ENCODE measurements at regions not wholly inside any gene's neighbourhood (a gene's known extent, or its start where the extent isn't known, plus 50 kb on each side); places are given as distances from the start of the nearest gene placed in this dataset.

- H2AFZ ChIP-seq (ENCODE audit: low read length) = no peak overlapping the region
- H3K4ac ChIP-seq (replicated peaks; ENCODE audit: insufficient read length, low read depth, low read length) = no peak overlapping the region
- no peaks in the 10 kb centered on the region for H3K79me1 ChIP-seq (ENCODE audit: low read depth, low read length)
- no peaks in the 10 kb centered on the region for H3K36me3 ChIP-seq (ENCODE audit: control insufficient read depth in 2 of 4, insufficient read depth in 4 of 4, low read length in 3 of 4)
- no peak overlapping the region for H3K4me3 ChIP-seq (ENCODE audit: extremely low read depth in 1 of 4, insufficient read depth in 2 of 4, low read depth in 3 of 4, low read length in 4 of 4)
- H2AK5ac ChIP-seq (ENCODE audit: low read depth, low read length) = no peak overlapping the region
- H2BK15ac ChIP-seq (ENCODE audit: low read length) = no peak overlapping the region
- H2BK5ac ChIP-seq (ENCODE audit: low read depth, low read length) = no peak overlapping the region
- no peak overlapping the region for H3K18ac ChIP-seq (ENCODE audit: extremely low read depth, low read length)
- H3K9ac ChIP-seq (replicated peaks in 1 of 4; ENCODE audit: extremely low read depth in 1 of 4, low read depth in 3 of 4, low read length in 3 of 4) = no peak overlapping the region
- no peak overlapping the region for H2BK120ac ChIP-seq (replicated peaks; ENCODE audit: low read depth, low read length)
- peaks cover 0 to 3% (median 0%) of the 10 kb centered on the region in 4 experiments; a peak in 1 of 7 replicates for H3K4me1 ChIP-seq (replicated peaks in 1 of 4; ENCODE audit: control insufficient read depth in 3 of 4, insufficient read depth in 4 of 4, low read length in 3 of 4)
- H3K27me3 ChIP-seq (replicated peaks in 1 of 4; ENCODE audit: control insufficient read depth in 3 of 4, extremely low read depth in 1 of 4, insufficient read depth in 3 of 4, low read length in 3 of 4) = no peaks in the 10 kb centered on the region
- H3K79me2 ChIP-seq (ENCODE audit: control insufficient read depth in 1 of 2, insufficient read depth in 2 of 2, low read length in 2 of 2) = no peaks in the 10 kb centered on the region
- DNase-seq (ENCODE audit: low read depth in 1 of 2, low spot score in 2 of 2) = no peak
- no peak overlapping the region for H3K27ac ChIP-seq (ENCODE audit: low read depth, low read length)
- no peak overlapping the region for H2BK20ac ChIP-seq (ENCODE audit: low read length)
- H3K23me2 ChIP-seq (ENCODE audit: low read depth, low read length) = no peaks in the 10 kb centered on the region
- no peak overlapping the region for H3K56ac ChIP-seq (replicated peaks; ENCODE audit: insufficient read length, low read depth, low read length)
- no peak overlapping the region for H3K4me2 ChIP-seq (ENCODE audit: insufficient read depth in 1 of 2, low read depth in 2 of 2, low read length in 2 of 2)
- H2BK12ac ChIP-seq (ENCODE audit: low read depth, low read length) = no peak overlapping the region
- no peaks in the 10 kb centered on the region for H4K20me1 ChIP-seq (replicated peaks in 1 of 2; ENCODE audit: control insufficient read depth in 1 of 2, insufficient read depth in 2 of 2, low read length in 2 of 2)
- H3K23ac ChIP-seq (ENCODE audit: insufficient read length) = no peak overlapping the region
- no peak for TF ChIP-seq HDAC6 (IDR thresholded peaks at IDR 0.05; ENCODE audit: low read depth, low read length)
- no peak for TF ChIP-seq EP300 (IDR thresholded peaks at IDR 0.05; ENCODE audit: borderline replicate concordance in 1 of 2, low read depth in 2 of 2, low read length in 2 of 2)
- no peak for TF ChIP-seq NANOG (IDR thresholded peaks at IDR 0.05; ENCODE audit: insufficient read depth, low read depth, low read length, poor library complexity, severe bottlenecking)
- no peak for TF ChIP-seq ZNF274 (IDR thresholded peaks at IDR 0.05; ENCODE audit: borderline replicate concordance, extremely low read depth, low read length)
- no peak for TF ChIP-seq KDM1A (IDR thresholded peaks at IDR 0.05; ENCODE audit: borderline replicate concordance, low read length)
- TF ChIP-seq CTBP2 (IDR thresholded peaks at IDR 0.05; ENCODE audit: borderline replicate concordance, insufficient read depth, insufficient read length, low read length) = no peak
- no peak for TF ChIP-seq RXRA (IDR thresholded peaks at IDR 0.05; ENCODE audit: insufficient read depth, low read depth, low read length)
- no peak overlapping the region for H4K91ac ChIP-seq (replicated peaks; ENCODE audit: insufficient read length, low read length)
- no peak overlapping the region for H4K5ac ChIP-seq (ENCODE audit: insufficient read length, low read depth, low read length)
- no peaks in the 10 kb centered on the region for H3K9me3 ChIP-seq (ENCODE audit: insufficient read depth in 2 of 2, low read depth in 1 of 2, low read length in 1 of 2)
- FAIRE-seq = no peak
- ChIA-PET CTCF (ENCODE audit: partially characterized antibody) (interaction anchor here (1.0 to 1.5 kb wide), 5 partner anchors 9 to 239 kb away, joined by 3 to 6 read pairs (median 3); no protein-coding TSS in a partner anchor), POLR2A (ENCODE audit: partially characterized antibody) (interaction anchor here (0.8 kb wide), 1 partner anchor 14 kb away, joined by 3 read pairs; no protein-coding TSS in a partner anchor)
- H3K14ac ChIP-seq (ENCODE audit: insufficient read length) = no peak overlapping the region
- H4K8ac ChIP-seq (ENCODE audit: extremely low read depth, insufficient read depth, low read length) = no peak overlapping the region
These were observed 230.8 kb downstream of the ENC1 start for GRCh38 chr5:74409712-74410111.
